Fibroblast of lung (primary cell): ENCODE measurements at regions not wholly inside any gene's neighbourhood (a gene's known extent, or its start where the extent isn't known, plus 50 kb on each side); places are given as distances from the start of the nearest gene placed in this dataset.

Source experiments
- DNase-seq, 2 donors: peaks; one replicate each; pipeline versions ENCODE4 v3.0.0 to v3.0.0-alpha.2; 2010; ENCODE audit warnings: low read depth in 2 of 2
- H2AFZ ChIP-seq: 2 replicates; pipeline ENCODE4 v1.5.1; 2012; ENCODE audit warnings: low read length, control low read depth, inconsistent platforms
- H3K27ac ChIP-seq: 2 replicates; pipeline ENCODE4 v1.5.1; 2011; ENCODE audit warnings: low read length, control low read depth; ENCODE audit not compliant: insufficient read depth
- H3K27me3 ChIP-seq: 2 replicates; pipeline ENCODE4 v1.5.1; 2011; ENCODE audit warnings: mild to moderate bottlenecking, low read length; ENCODE audit not compliant: control insufficient read depth, insufficient read depth
- H3K36me3 ChIP-seq: 2 replicates; pipeline ENCODE4 v1.5.1; 2011; ENCODE audit warnings: low read length; ENCODE audit not compliant: control insufficient read depth, insufficient read depth
- H3K4me1 ChIP-seq: 2 replicates; pipeline ENCODE4 v1.5.1; 2011; ENCODE audit warnings: low read length; ENCODE audit not compliant: control insufficient read depth, insufficient read depth; ENCODE audit errors: extremely low read depth
- H3K4me2 ChIP-seq: 2 replicates; pipeline ENCODE4 v1.5.1; 2011; ENCODE audit warnings: low read length, control low read depth; ENCODE audit not compliant: insufficient read depth; ENCODE audit errors: extremely low read depth
- H3K4me3 ChIP-seq, 4 experiments: fragments of 200-600 bp in 1 of 4; sonication (generic) in 1 of 4; replicated peaks in 1 of 4; 2 replicates each; pipeline ENCODE4 v1.5.1; 2011 to 2016; ENCODE audit warnings: low read length in 4 of 4, low read depth in 3 of 4, mild to moderate bottlenecking in 3 of 4, control low read depth in 2 of 4, inconsistent platforms in 1 of 4, mixed read lengths in 1 of 4; ENCODE audit not compliant: insufficient read depth in 1 of 4; ENCODE audit errors: control extremely low read depth in 1 of 4
- H3K79me2 ChIP-seq: 2 replicates; pipeline ENCODE4 v1.5.1; 2012; ENCODE audit warnings: mild to moderate bottlenecking, low read length, inconsistent platforms; ENCODE audit not compliant: control insufficient read depth, insufficient read depth
- H3K9ac ChIP-seq: 2 replicates; pipeline ENCODE4 v1.5.1; 2011; ENCODE audit warnings: mild to moderate bottlenecking, low read length, control low read depth; ENCODE audit not compliant: insufficient read depth
- H3K9me3 ChIP-seq: 2 replicates; pipeline ENCODE4 v1.5.1; 2012; ENCODE audit warnings: low read depth, low read length; ENCODE audit not compliant: control insufficient read depth, insufficient read depth
- H4K20me1 ChIP-seq: 2 replicates; pipeline ENCODE4 v1.5.1; 2011; ENCODE audit warnings: low read length; ENCODE audit not compliant: control insufficient read depth, insufficient read depth; ENCODE audit errors: extremely low read depth
- EZH2 ChIP-seq: IDR thresholded peaks from 2 replicates; pipeline ENCODE4 v1.5.1; 2012; ENCODE audit warnings: low read length, control low read depth, mild to moderate bottlenecking; ENCODE audit errors: missing control alignments
- TF ChIP-seq, protein P1 (sequence below), 2 donors: IDR thresholded peaks in 1 of 2; conservative IDR thresholded peaks in 1 of 2; 1 replicate in 1 of 2; 2 replicates in 1 of 2; pipeline ENCODE4 v1.5.1; 2011 to 2012; ENCODE audit warnings: low read length in 2 of 2, control low read depth in 1 of 2, inconsistent platforms in 1 of 2, low read depth in 1 of 2, mild to moderate bottlenecking in 1 of 2

DNA sequence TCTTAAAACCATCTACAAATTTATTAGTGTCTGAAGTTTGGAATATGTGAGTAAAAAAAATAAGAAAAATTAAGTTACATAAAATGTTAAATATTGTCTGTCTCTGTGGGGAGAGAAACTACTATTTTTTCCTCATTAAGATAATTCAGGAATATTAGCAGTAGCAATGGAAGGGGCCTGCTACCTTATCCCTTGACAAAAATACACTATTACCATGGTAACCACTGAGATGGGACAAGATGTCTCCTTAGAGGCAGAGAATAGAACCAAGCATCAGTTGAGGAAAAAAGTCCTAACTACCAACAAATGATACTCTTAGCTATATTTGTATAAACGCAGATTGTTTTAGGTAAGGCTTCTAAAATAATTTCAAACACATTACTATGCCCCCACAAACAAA lies 150.7 kb upstream of the LSM8 start:
- H2AFZ ChIP-seq = no peak overlapping the region
- H3K9ac ChIP-seq = no peak overlapping the region
- H3K4me3 ChIP-seq = no peak overlapping the region
- TF ChIP-seq EZH2 = no peak
- TF ChIP-seq, protein P1, sequence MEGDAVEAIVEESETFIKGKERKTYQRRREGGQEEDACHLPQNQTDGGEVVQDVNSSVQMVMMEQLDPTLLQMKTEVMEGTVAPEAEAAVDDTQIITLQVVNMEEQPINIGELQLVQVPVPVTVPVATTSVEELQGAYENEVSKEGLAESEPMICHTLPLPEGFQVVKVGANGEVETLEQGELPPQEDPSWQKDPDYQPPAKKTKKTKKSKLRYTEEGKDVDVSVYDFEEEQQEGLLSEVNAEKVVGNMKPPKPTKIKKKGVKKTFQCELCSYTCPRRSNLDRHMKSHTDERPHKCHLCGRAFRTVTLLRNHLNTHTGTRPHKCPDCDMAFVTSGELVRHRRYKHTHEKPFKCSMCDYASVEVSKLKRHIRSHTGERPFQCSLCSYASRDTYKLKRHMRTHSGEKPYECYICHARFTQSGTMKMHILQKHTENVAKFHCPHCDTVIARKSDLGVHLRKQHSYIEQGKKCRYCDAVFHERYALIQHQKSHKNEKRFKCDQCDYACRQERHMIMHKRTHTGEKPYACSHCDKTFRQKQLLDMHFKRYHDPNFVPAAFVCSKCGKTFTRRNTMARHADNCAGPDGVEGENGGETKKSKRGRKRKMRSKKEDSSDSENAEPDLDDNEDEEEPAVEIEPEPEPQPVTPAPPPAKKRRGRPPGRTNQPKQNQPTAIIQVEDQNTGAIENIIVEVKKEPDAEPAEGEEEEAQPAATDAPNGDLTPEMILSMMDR (conservative IDR thresholded peaks at IDR 0.05 in 1 of 2, IDR thresholded peaks at IDR 0.05 in 1 of 2; ENCODE audit: low read depth in 1 of 2, low read length in 2 of 2) = no peak
- no peaks in the 10 kb centered on the region for H3K9me3 ChIP-seq
- H3K36me3 ChIP-seq = no peaks in the 10 kb centered on the region
- H4K20me1 ChIP-seq = no peaks in the 10 kb centered on the region
- no peaks in the 10 kb centered on the region for H3K4me1 ChIP-seq
- DNase-seq = no peak
- H3K4me2 ChIP-seq = no peak overlapping the region
- H3K79me2 ChIP-seq = no peaks in the 10 kb centered on the region
- no peaks in the 10 kb centered on the region for H3K27me3 ChIP-seq
- H3K27ac ChIP-seq = no peak overlapping the region

DNA sequence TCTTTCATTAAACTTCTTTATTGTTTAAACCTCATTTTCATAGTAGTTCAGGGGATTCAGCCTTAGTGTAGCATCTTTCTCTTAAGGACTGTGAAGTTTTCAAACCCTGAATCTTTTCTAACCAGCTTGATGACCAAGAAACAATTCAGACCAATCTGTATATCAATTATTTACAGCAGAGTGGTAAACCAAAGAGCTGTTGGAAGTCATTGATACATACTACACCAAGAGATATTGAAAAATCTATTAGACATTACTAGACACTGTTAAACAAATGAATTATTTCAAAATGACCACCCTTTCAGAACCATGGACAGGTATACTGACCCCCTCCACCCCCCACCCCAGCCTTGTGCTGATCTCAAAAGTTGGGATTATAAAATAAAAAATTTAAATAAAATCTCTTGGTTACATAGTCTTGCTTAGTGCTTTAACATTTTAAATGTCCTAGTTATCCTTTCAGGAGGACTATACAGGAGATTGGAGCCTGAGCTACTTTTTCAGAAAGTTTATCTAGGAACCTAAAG lies 143.9 kb upstream of the LSM8 start:
- no peaks in the 10 kb centered on the region for H3K4me1 ChIP-seq
- H3K9me3 ChIP-seq = no peaks in the 10 kb centered on the region
- no peak overlapping the region for H3K27ac ChIP-seq
- TF ChIP-seq EZH2 = no peak
- TF ChIP-seq, protein P1 (conservative IDR thresholded peaks at IDR 0.05 in 1 of 2, IDR thresholded peaks at IDR 0.05 in 1 of 2; ENCODE audit: low read depth in 1 of 2, low read length in 2 of 2) = no peak
- DNase-seq = no peak
- no peaks in the 10 kb centered on the region for H3K36me3 ChIP-seq
- no peak overlapping the region for H3K4me2 ChIP-seq
- H3K4me3 ChIP-seq = no peak overlapping the region
- H3K79me2 ChIP-seq = no peaks in the 10 kb centered on the region
- no peaks in the 10 kb centered on the region for H4K20me1 ChIP-seq
- no peak overlapping the region for H2AFZ ChIP-seq
- no peak overlapping the region for H3K9ac ChIP-seq
- H3K27me3 ChIP-seq = no peaks in the 10 kb centered on the region

DNA sequence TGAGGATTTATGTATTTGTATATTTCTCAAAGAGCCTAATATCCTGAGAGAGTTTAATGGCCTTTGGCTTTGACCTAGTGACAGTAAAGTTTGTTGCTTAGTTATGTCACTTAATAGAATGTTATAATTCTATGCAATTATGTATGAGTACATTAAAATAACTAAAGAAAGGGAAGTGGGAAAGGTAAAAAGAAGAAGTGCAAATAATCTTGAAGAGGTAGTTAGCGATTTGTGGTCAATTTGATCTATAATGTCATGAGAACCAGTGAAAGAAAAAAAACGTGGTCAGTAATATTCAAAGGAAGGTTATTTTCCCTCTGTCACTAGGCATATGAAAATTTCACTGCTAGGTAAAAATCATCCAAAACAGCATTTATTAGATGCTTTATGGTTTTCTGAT lies 143.4 kb upstream of the LSM8 start:
- no peak overlapping the region for H3K27ac ChIP-seq
- no peak overlapping the region for H3K4me3 ChIP-seq
- no peaks in the 10 kb centered on the region for H3K36me3 ChIP-seq
- no peaks in the 10 kb centered on the region for H3K9me3 ChIP-seq
- H3K4me2 ChIP-seq = no peak overlapping the region
- DNase-seq = no peak
- H4K20me1 ChIP-seq = no peaks in the 10 kb centered on the region
- TF ChIP-seq, protein P1 (conservative IDR thresholded peaks at IDR 0.05 in 1 of 2, IDR thresholded peaks at IDR 0.05 in 1 of 2; ENCODE audit: low read depth in 1 of 2, low read length in 2 of 2) = no peak
- no peak for TF ChIP-seq EZH2
- H3K4me1 ChIP-seq = no peaks in the 10 kb centered on the region
- no peak overlapping the region for H3K9ac ChIP-seq
- H3K79me2 ChIP-seq = no peaks in the 10 kb centered on the region
- H2AFZ ChIP-seq = no peak overlapping the region
- H3K27me3 ChIP-seq = no peaks in the 10 kb centered on the region
